Esophagus muscularis mucosa (tissue), 3 donors: ENCODE measurements at regions not wholly inside any gene's neighbourhood (a gene's known extent, or its start where the extent isn't known, plus 50 kb on each side); places are given as distances from the start of the nearest gene placed in this dataset.

Experiments used
- CTCF ChIP-seq, 3 experiments: fragments of 200-600 bp in 2 of 3; fragments of 450-650 bp in 1 of 3; sonication (generic) in 2 of 3; IDR thresholded peaks; one replicate each; pipeline ENCODE4 v1.5.1; 2017 to 2019; ENCODE audit warnings: antibody characterized with exemption in 3 of 3, mild to moderate bottlenecking in 2 of 3, moderate library complexity in 1 of 3
- POLR2A ChIP-seq: fragments of 450-650 bp; IDR thresholded peaks from one replicate; pipeline ENCODE4 v1.6.1; 2017; ENCODE audit warnings: antibody characterized with exemption, moderate library complexity, mild to moderate bottlenecking, low read depth
- POLR2AphosphoS5 ChIP-seq, 2 donors: sonication (generic); formaldehyde crosslinking; IDR thresholded peaks; one replicate each; pipeline ENCODE4 v1.6.1; 2017; ENCODE audit warnings: antibody characterized with exemption in 2 of 2

DNA sequence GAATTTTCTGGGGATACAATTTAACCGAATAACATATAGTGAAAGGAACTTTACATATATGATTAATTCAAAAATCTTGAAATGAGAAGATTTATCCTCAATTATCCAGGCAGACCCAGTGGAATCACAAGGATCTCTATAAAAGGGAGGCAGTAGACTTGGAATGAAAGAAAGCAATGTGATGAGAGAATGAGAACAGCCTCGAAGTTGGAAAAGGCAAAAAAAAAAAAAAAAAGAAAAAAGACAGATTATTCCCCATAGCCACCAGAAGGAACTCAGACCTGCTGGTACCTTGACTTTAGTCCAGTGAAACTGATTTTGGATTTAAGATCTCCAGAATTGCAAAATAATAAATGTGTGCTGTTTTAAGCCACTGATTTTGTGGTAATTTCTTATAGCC lies 416.3 kb upstream of the OR4E1 start:
- no peak for TF ChIP-seq CTCF (IDR thresholded peaks at IDR 0.05)
- no peak for TF ChIP-seq POLR2A
- TF ChIP-seq POLR2AphosphoS5 (IDR thresholded peaks at IDR 0.05) = no peak
